ENCODE measurements at regions not wholly inside any gene's neighbourhood (a gene's known extent, or its start where the extent isn't known, plus 50 kb on each side); places are given as distances from the start of the nearest gene placed in this dataset.

DNA sequence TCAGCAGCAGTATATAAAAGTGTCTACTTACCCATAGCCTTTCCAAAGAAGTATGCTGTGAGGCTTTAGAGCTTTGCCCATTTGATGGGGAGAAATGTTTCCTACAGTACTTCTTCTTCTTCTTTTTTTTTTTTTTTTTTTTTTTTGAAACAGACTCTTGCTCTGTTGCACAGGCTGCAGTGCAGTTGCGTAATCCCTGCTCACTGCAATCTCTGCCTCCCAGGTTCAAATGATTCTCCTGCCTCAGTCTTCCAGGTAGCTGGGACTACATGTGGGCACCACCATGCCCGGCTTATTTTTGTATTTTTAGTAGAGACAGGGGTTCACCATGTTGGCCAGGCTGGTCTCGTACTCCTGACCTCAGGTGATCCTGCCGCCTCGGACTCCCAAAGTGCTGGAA is 101.7 kb upstream of the TMEM26 start:
- intact Hi-C loops (cut with DNase I), result no loop called here
- no peak for ATAC-seq
- no peak for DNase-seq

DNA sequence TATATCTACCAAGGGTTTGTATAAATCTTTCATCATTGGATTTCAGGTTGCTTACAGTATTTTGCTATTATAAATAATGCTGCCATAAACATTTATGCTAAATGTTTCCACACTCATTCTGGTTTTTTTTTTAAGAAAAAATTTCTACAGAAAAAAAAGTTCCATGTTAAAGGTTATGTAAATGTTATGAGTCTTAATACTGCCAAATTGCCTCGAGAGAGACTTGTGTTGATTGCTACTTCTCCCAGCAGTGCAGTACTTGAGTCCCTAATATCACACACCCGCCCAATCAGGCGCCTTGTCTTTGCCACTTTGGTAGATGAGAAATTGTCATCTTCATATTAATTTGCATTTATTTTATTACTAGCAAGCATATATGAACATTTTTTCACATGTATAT is 96.7 kb upstream of the TMEM26 start:
- DNase-seq (no peak), ATAC-seq (no peak)
- intact Hi-C loops (cut with DNase I), result no loop called here

DNA sequence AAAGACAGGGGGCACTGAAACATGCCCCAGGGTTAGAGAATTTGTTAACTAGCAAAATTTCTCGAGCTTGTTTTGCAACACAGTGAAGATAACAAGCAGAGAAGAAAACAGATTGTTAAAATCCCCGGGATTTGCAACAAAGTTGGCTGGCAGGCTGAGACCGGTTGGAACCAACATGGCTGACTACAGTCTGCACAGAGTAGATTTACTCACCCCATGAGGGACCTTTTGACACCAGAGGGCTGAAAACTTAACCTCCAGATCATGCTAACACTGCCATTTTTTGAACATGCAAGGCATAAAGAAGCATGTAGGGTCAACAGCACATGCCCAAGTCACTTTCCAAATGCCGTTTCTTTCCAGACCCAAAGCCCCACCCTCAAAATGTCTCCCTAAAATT is 95.2 kb upstream of the TMEM26 start:
- ATAC-seq, result no peak
- DNase-seq, result no peak
- intact Hi-C loops (cut with DNase I), result no loop called here

DNA sequence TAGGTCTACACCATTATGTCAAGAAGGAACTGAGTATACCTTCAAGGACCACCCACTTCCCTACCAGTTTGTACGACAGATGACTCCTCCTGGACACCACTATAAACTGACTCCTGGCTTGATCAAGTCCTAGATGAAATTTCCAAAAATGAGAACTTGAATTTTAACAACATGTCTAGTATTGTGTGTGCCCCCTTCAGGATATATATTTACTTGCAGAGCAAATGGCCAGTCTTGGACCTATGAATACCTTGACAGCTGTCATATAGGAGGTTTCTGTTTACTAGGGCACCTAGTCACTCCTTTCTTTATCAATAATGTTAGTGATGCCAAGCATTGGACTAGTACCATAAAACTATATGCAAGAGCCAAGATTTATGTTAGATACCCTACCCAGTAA is 94.1 kb upstream of the TMEM26 start:
- ATAC-seq (no peak), DNase-seq (no peak)
- intact Hi-C loops (cut with DNase I), result no loop called here

DNA sequence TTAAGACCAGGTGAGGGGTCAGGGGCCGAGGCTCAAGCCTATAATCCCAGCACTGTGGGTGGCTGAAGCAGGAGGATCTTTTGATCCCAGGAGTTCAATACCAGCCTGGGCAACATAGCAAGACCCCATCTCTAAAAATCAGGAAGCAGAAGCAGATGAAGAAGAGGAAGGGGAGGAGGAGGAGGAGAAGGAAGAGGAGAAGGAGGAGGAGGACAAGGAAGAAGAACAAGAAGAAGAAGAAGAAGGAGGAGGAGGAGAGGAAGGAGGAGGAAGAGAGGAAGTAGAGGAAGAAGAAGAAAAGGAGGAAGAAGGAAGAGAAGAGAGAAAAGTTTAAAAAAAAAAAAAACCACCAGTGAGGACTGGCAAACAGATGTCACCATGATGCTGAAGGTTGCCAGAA is 92.0 kb upstream of the TMEM26 start:
- no peak for ATAC-seq

DNA sequence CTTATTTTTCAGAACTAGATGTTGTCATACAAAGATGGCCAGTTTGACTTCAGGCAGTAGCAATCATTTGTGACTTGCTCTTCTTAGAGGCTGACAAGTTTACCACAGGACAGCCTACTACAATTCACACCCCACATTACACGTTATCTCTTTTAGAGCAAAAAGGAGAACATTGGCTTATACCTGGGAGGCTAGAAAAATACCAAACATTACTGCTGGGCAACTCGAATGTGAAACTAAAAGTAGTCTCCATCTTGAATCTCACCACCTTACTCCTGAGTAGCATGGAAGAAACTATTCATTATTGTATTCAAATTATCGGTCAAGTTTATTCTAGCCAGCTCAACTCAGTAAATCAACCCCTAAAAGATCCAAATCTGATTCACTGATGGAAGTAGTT is 90.7 kb upstream of the TMEM26 start:
- DNase-seq (no peak), ATAC-seq (no peak)
- intact Hi-C loops (cut with DNase I), result no loop called here

More for the DNA sequence above, 92.0 kb upstream of the TMEM26 start:
- intact Hi-C loops (cut with DNase I), result no loop called here
- no peak for DNase-seq

DNA sequence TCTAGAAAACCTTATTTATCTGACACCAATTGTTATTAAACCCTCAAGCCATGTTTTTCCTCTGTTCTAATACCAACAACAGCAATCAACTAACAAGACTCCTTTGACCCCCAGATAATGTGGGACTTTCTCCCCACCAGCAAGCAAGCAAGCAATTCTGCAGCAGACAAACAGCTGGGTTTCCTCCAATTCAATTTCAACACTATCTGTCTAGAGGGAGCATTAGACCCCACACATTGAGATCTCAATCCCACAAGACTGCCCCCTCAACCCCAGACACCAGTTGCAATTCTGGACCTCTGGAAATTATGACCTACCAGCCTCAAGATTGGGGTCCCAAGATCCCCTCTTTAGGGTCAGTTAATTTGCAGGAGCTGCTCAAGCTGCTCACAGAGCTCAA is 89.4 kb upstream of the TMEM26 start:
- intact Hi-C loops (cut with DNase I), result no loop called here
- DNase-seq (no peak), ATAC-seq (no peak)

DNA sequence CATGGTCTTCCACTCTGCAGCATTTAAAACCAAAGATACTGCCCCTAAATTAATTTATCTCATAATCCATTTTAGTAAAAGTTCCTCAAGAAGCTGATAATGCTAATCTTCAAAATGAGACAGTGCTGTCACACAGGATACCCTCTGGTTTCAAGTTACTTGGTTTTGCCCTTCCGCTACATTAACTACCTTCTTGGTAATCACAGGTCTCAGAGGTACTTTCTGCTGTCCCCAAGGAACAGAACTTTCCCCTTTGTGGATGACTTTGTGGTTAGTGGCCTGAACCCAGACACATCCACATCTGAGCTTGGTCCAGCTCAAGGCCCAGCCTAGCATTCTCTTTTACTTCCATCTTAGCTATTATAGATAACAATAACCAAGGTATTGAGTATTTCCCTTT is 88.8 kb upstream of the TMEM26 start:
- ATAC-seq (no peak), DNase-seq (no peak)
- intact Hi-C loops (cut with DNase I), result no loop called here

DNA sequence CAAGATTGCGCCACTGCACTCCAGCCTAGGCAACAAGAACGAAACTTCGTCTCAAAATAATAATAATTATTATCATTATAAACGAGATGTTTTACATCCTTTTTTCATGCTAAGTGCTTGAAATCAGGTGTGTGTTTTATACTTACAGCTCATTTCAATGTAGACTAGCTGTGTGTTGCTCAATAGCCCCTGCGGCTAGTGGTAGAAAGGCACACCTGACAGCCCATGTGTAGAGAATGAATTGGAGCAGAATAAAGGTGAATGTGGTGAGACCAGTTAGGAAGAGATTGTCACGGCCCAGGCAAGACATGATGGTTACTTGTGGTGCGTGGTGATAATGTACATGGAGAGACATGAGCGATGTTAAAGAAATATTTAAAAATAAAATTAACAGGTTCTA is 86.7 kb upstream of the TMEM26 start:
- intact Hi-C loops (cut with DNase I), result no loop called here
- no peak for ATAC-seq
- DNase-seq, result no peak

DNA sequence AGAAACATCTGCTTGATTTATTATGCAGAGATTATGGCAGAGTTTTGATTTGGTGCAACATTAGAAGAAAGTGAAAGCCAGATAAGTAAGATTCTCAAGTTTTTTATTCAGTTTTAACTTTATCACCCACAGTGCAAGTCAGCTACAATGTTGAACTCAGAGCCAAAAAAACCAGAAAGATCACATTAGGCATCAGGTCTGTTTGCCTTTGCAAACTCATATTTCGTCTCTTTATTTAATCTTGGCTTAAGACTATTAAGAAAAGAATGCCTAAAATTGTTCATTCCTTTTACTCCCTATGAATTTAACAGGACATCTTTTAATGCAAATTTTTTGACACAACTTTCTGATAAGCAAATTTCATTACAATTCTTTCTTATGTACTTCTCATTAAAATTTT is 76.0 kb upstream of the TMEM26 start:
- intact Hi-C loops (cut with DNase I), result no loop called here
- ATAC-seq (no peak), DNase-seq (no peak)

DNA sequence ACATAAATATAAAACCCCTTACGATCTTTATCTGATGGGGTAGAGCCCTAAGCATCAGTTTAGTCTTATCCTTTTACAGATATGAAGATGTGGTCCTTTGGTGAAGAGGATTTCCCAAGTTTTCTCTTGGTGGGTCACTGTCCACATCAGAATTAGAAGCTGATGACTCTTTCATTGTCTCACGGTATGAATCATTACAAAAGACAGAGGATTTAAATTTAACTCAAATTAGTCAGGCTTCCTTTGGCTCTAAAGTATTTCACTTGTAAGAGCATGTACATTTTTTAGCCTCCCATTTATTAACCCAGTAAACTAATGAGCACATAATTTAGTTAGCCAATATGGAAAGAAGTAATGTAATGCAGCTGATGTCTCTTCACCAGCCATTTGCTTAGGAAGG is 49.9 kb upstream of the TMEM26 start:
- ATAC-seq (no peak), DNase-seq (no peak)
- intact Hi-C loops (cut with DNase I), result no loop called here
